ENCODE measurements at regions not wholly inside any gene's neighbourhood (a gene's known extent, or its start where the extent isn't known, plus 50 kb on each side); places are given as distances from the start of the nearest gene placed in this dataset.

DNA sequence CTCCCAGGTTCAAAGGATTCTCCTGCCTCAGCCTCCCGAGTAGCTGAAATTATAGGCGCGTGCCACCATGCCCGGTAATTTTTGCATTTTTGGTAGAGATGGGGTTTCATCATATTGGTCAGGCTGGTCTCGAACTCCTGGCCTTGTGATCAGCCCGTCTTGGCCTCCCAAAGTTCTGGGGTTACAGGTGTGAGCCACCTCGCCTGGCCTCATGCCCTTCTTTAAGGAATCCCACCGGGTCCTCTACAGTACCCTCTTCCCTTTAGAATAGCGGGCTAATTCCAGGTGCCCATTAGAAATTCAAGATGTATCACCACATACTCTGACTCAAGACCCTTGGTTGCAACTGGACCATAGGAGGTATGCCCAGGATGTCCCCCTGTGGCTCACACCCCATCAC, 74.2 kb upstream of the ZNF536 start:
- ChIA-PET POLR2A (ENCODE audit: partially characterized antibody) (no interaction called here), CTCF (ENCODE audit: partially characterized antibody) (no interaction called here)
- no peaks in the 10 kb centered on the region for H3K9me3 ChIP-seq (ENCODE audit: control insufficient read depth in 1 of 2, low read length in 2 of 2)
- Mint-ChIP-seq H3K4me3 (no peak overlapping the region), H3K27ac (no peak overlapping the region), H3K27me3 (peaks cover 0 to 3% of the 10 kb centered on the region in 2 donors), H3K9me3 (peaks cover 0 to 2% (median 0%) of the 10 kb centered on the region in 8 donors), H3K4me1 (no peaks in the 10 kb centered on the region), H3K36me3 (no peaks in the 10 kb centered on the region)
- H3K4me3 ChIP-seq (ENCODE audit: low read length in 2 of 2), result no peak overlapping the region
- no peak overlapping the region for H3K27ac ChIP-seq (ENCODE audit: low read depth, low read length)
- no peaks in the 10 kb centered on the region for H3K4me1 ChIP-seq (ENCODE audit: insufficient read depth, low read length)
- no peaks in the 10 kb centered on the region for H3K27me3 ChIP-seq (ENCODE audit: insufficient read depth, low read length)
- no peak for DNase-seq
- intact Hi-C loops (cut with micrococcal nuclease), result no loop called here
- no peaks in the 10 kb centered on the region for H3K36me3 ChIP-seq (ENCODE audit: insufficient read depth, low read length)

GRCh38 chr19:30303131-30303654, 69.0 kb upstream of the ZNF536 start:
- Histone ChIP-seq H3K4me3 (ENCODE audit: low read length in 2 of 2) (no peak overlapping the region), H3K36me3 (ENCODE audit: insufficient read depth, low read length) (no peaks in the 10 kb centered on the region), H3K27me3 (ENCODE audit: insufficient read depth, low read length) (no peaks in the 10 kb centered on the region), H3K27ac (ENCODE audit: low read depth, low read length) (no peak overlapping the region), H3K9me3 (ENCODE audit: control insufficient read depth in 1 of 2, low read length in 2 of 2) (no peaks in the 10 kb centered on the region), H3K4me1 (ENCODE audit: insufficient read depth, low read length) (no peaks in the 10 kb centered on the region)
- Mint-ChIP-seq H3K9me3 (peaks cover 0 to 4% (median 0%) of the 10 kb centered on the region in 8 donors), H3K27me3 (peaks cover 2% of the 10 kb centered on the region in 2 donors), H3K4me3 (no peak overlapping the region), H3K27ac (no peak overlapping the region), H3K36me3 (no peaks in the 10 kb centered on the region), H3K4me1 (no peaks in the 10 kb centered on the region)
- intact Hi-C loops (cut with micrococcal nuclease), result no loop called here
- ChIA-PET CTCF (ENCODE audit: partially characterized antibody) (no interaction called here), POLR2A (ENCODE audit: partially characterized antibody) (interaction anchor here (0.6 kb wide), 1 partner anchor 38 kb away, joined by 3 read pairs; no protein-coding TSS in a partner anchor)
- no peak for DNase-seq

GRCh38 chr19:30304540-30304939, 67.6 kb upstream of the ZNF536 start:
- Mint-ChIP-seq H3K4me1 (no peaks in the 10 kb centered on the region), H3K27ac (no peak overlapping the region), H3K36me3 (no peaks in the 10 kb centered on the region), H3K9me3 (peaks cover 0 to 4% (median 0%) of the 10 kb centered on the region in 8 donors), H3K4me3 (no peak overlapping the region), H3K27me3 (peaks cover 2% of the 10 kb centered on the region in 2 donors)
- Histone ChIP-seq H3K9me3 (ENCODE audit: control insufficient read depth in 1 of 2, low read length in 2 of 2) (no peaks in the 10 kb centered on the region), H3K36me3 (ENCODE audit: insufficient read depth, low read length) (no peaks in the 10 kb centered on the region), H3K27me3 (ENCODE audit: insufficient read depth, low read length) (no peaks in the 10 kb centered on the region), H3K4me1 (ENCODE audit: insufficient read depth, low read length) (no peaks in the 10 kb centered on the region), H3K27ac (ENCODE audit: low read depth, low read length) (no peak overlapping the region), H3K4me3 (ENCODE audit: low read length in 2 of 2) (no peak overlapping the region)
- POLR2A ChIA-PET (ENCODE audit: partially characterized antibody), result no interaction called here
- no peak for DNase-seq
- intact Hi-C loops (cut with micrococcal nuclease), result no loop called here
- CTCF ChIA-PET (ENCODE audit: partially characterized antibody), result no interaction called here

- H3K27ac Mint-ChIP-seq, result no peak overlapping the region
- no peaks in the 10 kb centered on the region for H3K36me3 Mint-ChIP-seq
- Histone ChIP-seq H3K4me1 (ENCODE audit: insufficient read depth, low read length) (no peaks in the 10 kb centered on the region), H3K36me3 (ENCODE audit: insufficient read depth, low read length) (no peaks in the 10 kb centered on the region), H3K4me3 (ENCODE audit: low read length in 2 of 2) (no peak overlapping the region), H3K27ac (ENCODE audit: low read depth, low read length) (no peak overlapping the region), H3K9me3 (ENCODE audit: control insufficient read depth in 1 of 2, low read length in 2 of 2) (no peaks in the 10 kb centered on the region), H3K27me3 (ENCODE audit: insufficient read depth, low read length) (no peaks in the 10 kb centered on the region)
- peaks cover 2% of the 10 kb centered on the region in 2 donors for H3K27me3 Mint-ChIP-seq
- POLR2A ChIA-PET (ENCODE audit: partially characterized antibody), result no interaction called here
- no peaks in the 10 kb centered on the region for H3K4me1 Mint-ChIP-seq
- CTCF ChIA-PET (ENCODE audit: partially characterized antibody), result no interaction called here
- intact Hi-C loops (cut with micrococcal nuclease), result no loop called here
- no peak overlapping the region for H3K4me3 Mint-ChIP-seq
- H3K9me3 Mint-ChIP-seq, result peaks cover 0 to 4% (median 0%) of the 10 kb centered on the region in 8 donors
- no peak for DNase-seq
These were observed 66.7 kb upstream of the ZNF536 start for GRCh38 chr19:30305346-30306060.

- Mint-ChIP-seq H3K9me3 (peaks cover 0 to 4% (median 0%) of the 10 kb centered on the region in 8 donors), H3K4me3 (no peak overlapping the region), H3K4me1 (no peaks in the 10 kb centered on the region), H3K27ac (no peak overlapping the region), H3K36me3 (no peaks in the 10 kb centered on the region), H3K27me3 (peaks cover 2% of the 10 kb centered on the region in 2 donors)
- ChIA-PET CTCF (ENCODE audit: partially characterized antibody) (no interaction called here), POLR2A (ENCODE audit: partially characterized antibody) (no interaction called here)
- no peak overlapping the region for H3K27ac ChIP-seq (ENCODE audit: low read depth, low read length)
- H3K27me3 ChIP-seq (ENCODE audit: insufficient read depth, low read length), result no peaks in the 10 kb centered on the region
- H3K4me3 ChIP-seq (ENCODE audit: low read length in 2 of 2), result no peak overlapping the region
- no peak for DNase-seq
- intact Hi-C loops (cut with micrococcal nuclease), result no loop called here
- no peaks in the 10 kb centered on the region for H3K36me3 ChIP-seq (ENCODE audit: insufficient read depth, low read length)
- no peaks in the 10 kb centered on the region for H3K4me1 ChIP-seq (ENCODE audit: insufficient read depth, low read length)
- H3K9me3 ChIP-seq (ENCODE audit: control insufficient read depth in 1 of 2, low read length in 2 of 2), result no peaks in the 10 kb centered on the region
These were observed 64.8 kb upstream of the ZNF536 start for GRCh38 chr19:30307191-30307974.

GRCh38 chr19:30309176-30309575, 63.0 kb upstream of the ZNF536 start:
- no peak overlapping the region for H3K27ac ChIP-seq (ENCODE audit: low read depth, low read length)
- POLR2A ChIA-PET (ENCODE audit: partially characterized antibody), result no interaction called here
- Mint-ChIP-seq H3K27me3 (peaks cover 2% of the 10 kb centered on the region in 2 donors), H3K9me3 (peaks cover 0 to 4% (median 0%) of the 10 kb centered on the region in 8 donors), H3K4me3 (no peak overlapping the region), H3K27ac (no peak overlapping the region), H3K36me3 (no peaks in the 10 kb centered on the region), H3K4me1 (no peaks in the 10 kb centered on the region)
- H3K9me3 ChIP-seq (ENCODE audit: control insufficient read depth in 1 of 2, low read length in 2 of 2), result no peaks in the 10 kb centered on the region
- H3K27me3 ChIP-seq (ENCODE audit: insufficient read depth, low read length), result no peaks in the 10 kb centered on the region
- CTCF ChIA-PET (ENCODE audit: partially characterized antibody), result no interaction called here
- H3K4me1 ChIP-seq (ENCODE audit: insufficient read depth, low read length), result no peaks in the 10 kb centered on the region
- intact Hi-C loops (cut with micrococcal nuclease), result no loop called here
- H3K4me3 ChIP-seq (ENCODE audit: low read length in 2 of 2), result no peak overlapping the region
- H3K36me3 ChIP-seq (ENCODE audit: insufficient read depth, low read length), result no peaks in the 10 kb centered on the region
- no peak for DNase-seq

GRCh38 chr19:30309905-30310601, 62.1 kb upstream of the ZNF536 start:
- Mint-ChIP-seq H3K4me1 (no peaks in the 10 kb centered on the region), H3K27me3 (peaks cover 1 to 2% of the 10 kb centered on the region in 2 donors), H3K27ac (no peak overlapping the region), H3K4me3 (no peak overlapping the region), H3K36me3 (no peaks in the 10 kb centered on the region), H3K9me3 (peaks cover 0 to 6% (median 0%) of the 10 kb centered on the region in 8 donors)
- no peaks in the 10 kb centered on the region for H3K9me3 ChIP-seq (ENCODE audit: control insufficient read depth in 1 of 2, low read length in 2 of 2)
- intact Hi-C loops (cut with micrococcal nuclease), result no loop called here
- ChIA-PET CTCF (ENCODE audit: partially characterized antibody) (no interaction called here), POLR2A (ENCODE audit: partially characterized antibody) (no interaction called here)
- H3K27me3 ChIP-seq (ENCODE audit: insufficient read depth, low read length), result no peaks in the 10 kb centered on the region
- H3K4me1 ChIP-seq (ENCODE audit: insufficient read depth, low read length), result no peaks in the 10 kb centered on the region
- no peak overlapping the region for H3K4me3 ChIP-seq (ENCODE audit: low read length in 2 of 2)
- no peaks in the 10 kb centered on the region for H3K36me3 ChIP-seq (ENCODE audit: insufficient read depth, low read length)
- no peak for DNase-seq
- no peak overlapping the region for H3K27ac ChIP-seq (ENCODE audit: low read depth, low read length)

Measured in CD4-positive, alpha-beta memory T cell (primary cell).